ENCODE measurements at regions not wholly inside any gene's neighbourhood (a gene's known extent, or its start where the extent isn't known, plus 50 kb on each side); places are given as distances from the start of the nearest gene placed in this dataset.

- TF ChIP-seq POLR2AphosphoS5 (IDR thresholded peaks at IDR 0.05; ENCODE audit: low read depth, low read length) (no peak), POLR2A (IDR thresholded peaks at IDR 0.05; ENCODE audit: low read depth, low read length) (no peak), TAF1 (IDR thresholded peaks at IDR 0.05; ENCODE audit: low read depth, low read length) (no peak), PAX5 (IDR thresholded peaks at IDR 0.05; ENCODE audit: insufficient read depth, low read length, severe bottlenecking) (no peak)
These were observed 83.3 kb upstream of the SNRK start for GRCh38 chr3:43203022-43203421.
